GM23338 (cell line): ENCODE measurements at regions not wholly inside any gene's neighbourhood (a gene's known extent, or its start where the extent isn't known, plus 50 kb on each side); places are given as distances from the start of the nearest gene placed in this dataset.

Source experiments
- ATAC-seq: fragments of 200-7000 bp; cut with Tn5 transposase; 3 replicates; pipeline ENCODE4 v1.9.1; 2020
- DNase-seq: peaks from one replicate; pipeline ENCODE4 v3.0.0-alpha.2; 2015; ENCODE audit warnings: low spot score
- H2AFZ ChIP-seq: fragments of 200-600 bp; sonication (generic); 2 replicates; pipeline ENCODE4 v1.8.0; 2016; ENCODE audit warnings: antibody characterized with exemption, mild to moderate bottlenecking, moderate library complexity
- H3F3A ChIP-seq: fragments of 200-600 bp; sonication (generic); replicated peaks from 2 replicates; pipeline ENCODE4 v1.8.0; 2017; ENCODE audit warnings: antibody characterized with exemption, mixed run types, low read depth
- H3K27ac ChIP-seq: fragments of 200-600 bp; sonication (generic); 2 replicates; pipeline ENCODE4 v1.6.1; 2016; ENCODE audit warnings: low read depth
- H3K27me3 ChIP-seq: fragments of 200-600 bp; sonication (generic); 2 replicates; pipeline ENCODE4 v1.8.0; 2016; ENCODE audit warnings: mild to moderate bottlenecking, mixed run types, moderate library complexity; ENCODE audit not compliant: insufficient read depth
- H3K36me3 ChIP-seq: fragments of 200-600 bp; sonication (generic); 2 replicates; pipeline ENCODE4 v1.8.0; 2016; ENCODE audit warnings: mild to moderate bottlenecking; ENCODE audit not compliant: insufficient read depth
- H3K4me1 ChIP-seq: fragments of 200-600 bp; sonication (generic); 2 replicates; pipeline ENCODE4 v1.8.0; 2016; ENCODE audit warnings: mild to moderate bottlenecking, moderate library complexity; ENCODE audit not compliant: insufficient read depth
- H3K4me2 ChIP-seq: fragments of 200-600 bp; sonication (generic); 2 replicates; pipeline ENCODE4 v1.7.1; 2017; ENCODE audit warnings: mixed run types
- H3K4me3 ChIP-seq: fragments of 200-600 bp; sonication (generic); 2 replicates; pipeline ENCODE4 v1.6.1; 2016; ENCODE audit warnings: mixed run types
- H3K79me2 ChIP-seq: fragments of 200-600 bp; sonication (generic); replicated peaks from 2 replicates; pipeline ENCODE4 v1.8.0; 2017; ENCODE audit warnings: mild to moderate bottlenecking; ENCODE audit not compliant: insufficient read depth
- H3K9me2 ChIP-seq: fragments of 200-600 bp; sonication (generic); 2 replicates; pipeline ENCODE4 v1.8.0; 2017; ENCODE audit not compliant: insufficient read depth
- H4K20me1 ChIP-seq: fragments of 200-600 bp; sonication (generic); replicated peaks from 2 replicates; pipeline ENCODE4 v1.8.0; 2017; ENCODE audit warnings: mild to moderate bottlenecking; ENCODE audit not compliant: insufficient read depth
- H3K27ac Mint-ChIP-seq: 2 replicates; pipeline ENCODE4 v1.8.0; 2020; ENCODE audit warnings: inconsistent platforms, mild to moderate bottlenecking, moderate library complexity, mixed read lengths
- H3K27me3 Mint-ChIP-seq: 3 replicates; pipeline ENCODE4 v1.8.0; 2022; ENCODE audit warnings: low read depth, mild to moderate bottlenecking, moderate library complexity, mixed read lengths, inconsistent platforms; ENCODE audit not compliant: insufficient read depth, poor library complexity
- H3K36me3 Mint-ChIP-seq: 3 replicates; pipeline ENCODE4 v1.8.0; 2021; ENCODE audit warnings: low read depth, mild to moderate bottlenecking, inconsistent platforms, moderate library complexity, mixed read lengths
- H3K4me1 Mint-ChIP-seq: 3 replicates; pipeline ENCODE4 v1.8.0; 2020; ENCODE audit warnings: mild to moderate bottlenecking, inconsistent platforms, mixed read lengths
- H3K4me3 Mint-ChIP-seq: 3 replicates; pipeline ENCODE4 v1.8.0; 2021; ENCODE audit warnings: moderate library complexity, mild to moderate bottlenecking, inconsistent platforms, mixed read lengths
- H3K9me3 Mint-ChIP-seq: 3 replicates; pipeline ENCODE4 v1.8.0; 2020; ENCODE audit warnings: moderate library complexity, mild to moderate bottlenecking, inconsistent platforms, mixed read lengths
- JUNB ChIP-seq: IDR thresholded peaks from one replicate; pipeline ENCODE4 v1.6.1; 2016; ENCODE audit warnings: antibody characterized with exemption; ENCODE audit not compliant: unreplicated experiment
- POLR2AphosphoS5 ChIP-seq: IDR thresholded peaks from 2 replicates; pipeline ENCODE4 v1.6.1; 2016; ENCODE audit warnings: antibody characterized with exemption, low read depth
- REST ChIP-seq: IDR thresholded peaks from one replicate; pipeline ENCODE4 v1.6.1; 2018; ENCODE audit warnings: antibody characterized with exemption; ENCODE audit not compliant: unreplicated experiment
- STAT1 ChIP-seq: IDR thresholded peaks from one replicate; pipeline ENCODE4 v1.6.1; 2016; ENCODE audit warnings: antibody characterized with exemption; ENCODE audit not compliant: unreplicated experiment
- ZNF114 ChIP-seq: fragments of 250-450 bp; sonication (Bioruptor Pico); IDR thresholded peaks from 2 replicates; pipeline ENCODE4 v1.5.0; 2020; ENCODE audit warnings: mild to moderate bottlenecking, moderate library complexity
- ZNF331 ChIP-seq: fragments of 250-450 bp; sonication (Bioruptor Pico); IDR thresholded peaks from 2 replicates; pipeline ENCODE4 v1.5.0; 2020; ENCODE audit warnings: low read depth, mild to moderate bottlenecking, moderate library complexity
- ZNF462 ChIP-seq: fragments of 250-450 bp; sonication (Bioruptor Pico); IDR thresholded peaks from 2 replicates; pipeline ENCODE4 v1.5.0; 2020; ENCODE audit warnings: mild to moderate bottlenecking, moderate library complexity

GRCh38 chr17:34458266-34458665 lies 95.2 kb upstream of the CCL1 start (continued):
- no peak for TF ChIP-seq ZNF462 (CRISPR knock-in tag)
- no peak for TF ChIP-seq REST
- TF ChIP-seq JUNB: no peak
- no peak for TF ChIP-seq POLR2AphosphoS5
- no peak for TF ChIP-seq STAT1
- TF ChIP-seq ZNF114 (CRISPR knock-in tag): no peak
- no peak for TF ChIP-seq ZNF331 (CRISPR knock-in tag)

- Histone ChIP-seq H3K4me2 (no peak overlapping the region), H3F3A (no peaks in the 10 kb centered on the region), H3K9me2 (no peaks in the 10 kb centered on the region), H3K27me3 (no peaks in the 10 kb centered on the region), H3K27ac (no peak overlapping the region), H3K36me3 (no peaks in the 10 kb centered on the region), H3K4me3 (no peak overlapping the region), H2AFZ (no peak overlapping the region), H3K4me1 (no peaks in the 10 kb centered on the region), H3K79me2 (no peaks in the 10 kb centered on the region), H4K20me1 (no peaks in the 10 kb centered on the region)
- ATAC-seq: no peak
- no peaks in the 10 kb centered on the region for H3K9me3 Mint-ChIP-seq
- no peaks in the 10 kb centered on the region for H3K36me3 Mint-ChIP-seq
- peaks cover 7% of the 10 kb centered on the region; the same call in 2 of the 3 replicates for H3K4me1 Mint-ChIP-seq
- no peak overlapping the region for H3K27ac Mint-ChIP-seq
- no peak overlapping the region for H3K4me3 Mint-ChIP-seq
- no peak for DNase-seq
- H3K27me3 Mint-ChIP-seq: peaks cover 3% of the 10 kb centered on the region
- no peak for TF ChIP-seq ZNF114 (CRISPR knock-in tag)
- TF ChIP-seq POLR2AphosphoS5: no peak
- TF ChIP-seq ZNF462 (CRISPR knock-in tag): no peak
Measured at GRCh38 chr17:34456121-34456520, 93.1 kb upstream of the CCL1 start.
